H9 (cell line): ENCODE measurements at regions not wholly inside any gene's neighbourhood (a gene's known extent, or its start where the extent isn't known, plus 50 kb on each side); places are given as distances from the start of the nearest gene placed in this dataset.
A peak's percentile ranks its signal among the peaks of the same experiment; 100 is the strongest.

Source experiments
- DNase-seq: peaks from one replicate; pipeline ENCODE4 v3.0.0-alpha.2; 2017
- H2AFZ ChIP-seq: one replicate; pipeline ENCODE4 v1.6.1; 2013; ENCODE audit warnings: mild to moderate bottlenecking, low read length, control low read depth, moderate library complexity
- H2AK5ac ChIP-seq: 2 replicates; pipeline ENCODE4 v1.6.1; 2013; ENCODE audit warnings: low read length, control low read depth, mixed read lengths; ENCODE audit not compliant: insufficient read length
- H2BK120ac ChIP-seq: one replicate; pipeline ENCODE4 v1.6.1; 2013; ENCODE audit warnings: low read depth, mild to moderate bottlenecking, low read length, control low read depth, inconsistent platforms; ENCODE audit not compliant: poor library complexity, severe bottlenecking
- H2BK12ac ChIP-seq: 2 replicates; pipeline ENCODE4 v1.6.1; 2013; ENCODE audit warnings: low read length, control low read depth, mixed read lengths, low read depth; ENCODE audit not compliant: insufficient read length
- H2BK15ac ChIP-seq: 2 replicates; pipeline ENCODE4 v1.6.1; 2013; ENCODE audit warnings: low read depth, low read length, control low read depth
- H2BK20ac ChIP-seq: one replicate; pipeline ENCODE4 v1.6.1; 2013; ENCODE audit warnings: low read depth, mild to moderate bottlenecking, low read length, control low read depth, inconsistent platforms; ENCODE audit not compliant: poor library complexity, severe bottlenecking
- H2BK5ac ChIP-seq: 2 replicates; pipeline ENCODE4 v1.6.1; 2013; ENCODE audit warnings: low read length, control low read depth, mixed read lengths; ENCODE audit not compliant: insufficient read length
- H3K14ac ChIP-seq: 2 replicates; pipeline ENCODE4 v1.6.1; 2013; ENCODE audit warnings: low read length, control low read depth; ENCODE audit not compliant: insufficient read depth
- H3K18ac ChIP-seq: 2 replicates; pipeline ENCODE4 v1.6.1; 2013; ENCODE audit warnings: low read depth, mild to moderate bottlenecking, mixed read lengths, low read length, control low read depth; ENCODE audit not compliant: insufficient read length
- H3K23ac ChIP-seq: 2 replicates; pipeline ENCODE4 v1.6.1; 2013; ENCODE audit warnings: low read length, control low read depth, mixed read lengths, low read depth; ENCODE audit not compliant: insufficient read length
- H3K23me2 ChIP-seq: 2 replicates; pipeline ENCODE4 v1.6.1; 2013; ENCODE audit warnings: low read depth, mild to moderate bottlenecking, mixed read lengths, low read length, control low read depth; ENCODE audit not compliant: insufficient read length, poor library complexity, severe bottlenecking
- H3K27ac ChIP-seq: 2 replicates; pipeline ENCODE4 v1.5.1; 2013; ENCODE audit warnings: low read length, control low read depth, mixed read lengths, low read depth; ENCODE audit not compliant: insufficient read length
- H3K27me3 ChIP-seq: 2 replicates; pipeline ENCODE4 v1.6.1; 2013; ENCODE audit warnings: low read length, control low read depth, inconsistent platforms; ENCODE audit not compliant: insufficient read depth
- H3K4ac ChIP-seq: 2 replicates; pipeline ENCODE4 v1.6.1; 2013; ENCODE audit warnings: low read depth, mild to moderate bottlenecking, control low read depth, inconsistent platforms, low read length, moderate library complexity
- H3K4me1 ChIP-seq: 2 replicates; pipeline ENCODE4 v1.6.1; 2013; ENCODE audit warnings: low read length, control low read depth, inconsistent platforms; ENCODE audit not compliant: insufficient read depth
- H3K4me2 ChIP-seq: 2 replicates; pipeline ENCODE4 v1.6.1; 2013; ENCODE audit warnings: low read length, control low read depth, mixed read lengths; ENCODE audit not compliant: insufficient read length, insufficient read depth
- H3K56ac ChIP-seq: 2 replicates; pipeline ENCODE4 v1.6.1; 2013; ENCODE audit warnings: low read depth, mild to moderate bottlenecking, mixed read lengths, low read length, control low read depth; ENCODE audit not compliant: insufficient read length
- H3K79me1 ChIP-seq: 2 replicates; pipeline ENCODE4 v1.6.1; 2013; ENCODE audit warnings: low read depth, mild to moderate bottlenecking, moderate library complexity, low read length, control low read depth, inconsistent platforms; ENCODE audit not compliant: insufficient read depth, poor library complexity, severe bottlenecking
- H3K79me2 ChIP-seq: 2 replicates; pipeline ENCODE4 v1.6.1; 2013; ENCODE audit warnings: low read length, control low read depth, inconsistent platforms; ENCODE audit not compliant: insufficient read depth
- H3K9ac ChIP-seq: 2 replicates; pipeline ENCODE4 v1.6.1; 2013; ENCODE audit warnings: low read length, control low read depth, mixed read lengths; ENCODE audit not compliant: insufficient read length; ENCODE audit errors: extremely low read depth
- H3K9me3 ChIP-seq: one replicate; pipeline ENCODE4 v1.6.1; 2013; ENCODE audit warnings: low read depth, low read length, inconsistent platforms; ENCODE audit not compliant: control insufficient read depth
- H3T11ph ChIP-seq: one replicate; pipeline ENCODE4 v1.6.1; 2013; ENCODE audit warnings: mild to moderate bottlenecking, low read length, control low read depth, inconsistent platforms
- H4K20me1 ChIP-seq: one replicate; pipeline ENCODE4 v1.6.1; 2013; ENCODE audit not compliant: control insufficient read depth, insufficient read length, insufficient read depth
- H4K5ac ChIP-seq: 2 replicates; pipeline ENCODE4 v1.6.1; 2013; ENCODE audit warnings: low read depth, mild to moderate bottlenecking, mixed read lengths, low read length, control low read depth; ENCODE audit not compliant: insufficient read length
- H4K8ac ChIP-seq: replicated peaks from 2 replicates; pipeline ENCODE4 v1.6.1; 2013; ENCODE audit warnings: low read length, control low read depth, mixed read lengths, low read depth; ENCODE audit not compliant: insufficient read length
- H4K91ac ChIP-seq: 2 replicates; pipeline ENCODE4 v1.6.1; 2013; ENCODE audit warnings: low read depth, mild to moderate bottlenecking, moderate library complexity, mixed read lengths, low read length, control low read depth; ENCODE audit not compliant: insufficient read length
- H3K27ac Mint-ChIP-seq, 3 experiments: 2 replicates in 2 of 3; 3 replicates in 1 of 3; pipeline ENCODE4 v1.8.0; 2020 to 2021; ENCODE audit warnings: mixed read lengths in 3 of 3, mild to moderate bottlenecking in 1 of 3, moderate library complexity in 1 of 3
- H3K27me3 Mint-ChIP-seq: 2 replicates; pipeline ENCODE4 v1.8.0; 2021; ENCODE audit warnings: low read depth, mild to moderate bottlenecking, moderate library complexity, mixed read lengths
- H3K36me3 Mint-ChIP-seq, 3 experiments: 2 replicates in 2 of 3; 3 replicates in 1 of 3; pipeline ENCODE4 v1.8.0; 2020 to 2021; ENCODE audit warnings: low read depth in 3 of 3, mixed read lengths in 3 of 3; ENCODE audit not compliant: insufficient read depth in 1 of 3
- H3K4me1 Mint-ChIP-seq, 2 experiments: 2 replicates each; pipeline ENCODE4 v1.8.0; 2020; ENCODE audit warnings: mixed read lengths in 2 of 2
- H3K4me3 Mint-ChIP-seq, 2 experiments: 2 replicates in 1 of 2; 3 replicates in 1 of 2; pipeline ENCODE4 v1.8.0; 2020 to 2021; ENCODE audit warnings: mild to moderate bottlenecking in 2 of 2, mixed read lengths in 2 of 2, moderate library complexity in 1 of 2
- H3K9me3 Mint-ChIP-seq, 2 experiments: 2 replicates in 1 of 2; 3 replicates in 1 of 2; pipeline ENCODE4 v1.8.0; 2020; ENCODE audit warnings: mild to moderate bottlenecking in 2 of 2, mixed read lengths in 2 of 2, moderate library complexity in 1 of 2
- WGBS: extraction: QIAGEN DNeasy Blood & Tissue Kit; methylation state at CpG from one replicate; pipeline ENCODE4 v1.1.7; 2013; ENCODE audit warnings: missing lambda C conversion rate, low lambda C conversion rate, mixed read lengths; ENCODE audit not compliant: insufficient read length; ENCODE audit errors: extremely low coverage; 5-methylcytosine and 5-hydroxymethylcytosine counted together
- TF ChIP-seq, protein P1 (sequence below): fragments of 200-600 bp; sonication (generic); conservative IDR thresholded peaks from 3 replicates; pipeline ENCODE4 v1.8.0; 2021; ENCODE audit warnings: antibody characterized with exemption, mild to moderate bottlenecking

DNA sequence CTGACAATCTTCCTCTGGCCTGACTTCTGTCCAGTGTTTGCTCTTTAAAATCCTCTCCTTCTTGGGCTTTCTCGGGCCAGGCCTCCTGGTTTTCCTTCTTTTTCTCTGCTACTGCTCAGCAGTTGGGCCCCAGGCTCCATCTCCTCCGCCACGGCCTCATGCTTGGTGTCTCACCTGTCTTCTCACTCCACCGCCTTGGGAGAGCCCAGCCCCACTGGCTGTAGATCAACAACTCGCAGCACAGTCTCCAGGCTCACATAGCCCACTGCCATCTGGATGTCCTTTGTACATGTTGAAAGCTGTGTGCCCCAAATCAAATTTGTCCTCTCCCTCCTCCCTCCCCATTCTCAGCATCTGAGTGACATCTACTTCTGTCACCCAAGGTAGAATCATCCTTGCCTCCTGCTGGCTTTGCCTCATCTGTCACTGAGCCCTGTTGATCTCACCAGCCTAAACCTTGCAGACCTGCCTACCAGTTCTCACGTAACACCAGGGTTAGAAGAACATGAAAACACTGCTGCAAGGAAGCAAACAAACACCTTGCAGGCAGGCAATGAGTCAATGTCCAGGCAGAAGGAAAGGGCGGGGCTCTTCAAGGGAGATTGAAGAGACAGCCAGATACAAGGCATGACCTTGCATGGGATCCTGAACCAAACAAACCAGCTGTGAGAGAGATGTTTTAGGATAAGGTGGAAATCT, 103.2 kb upstream of the SMURF2 start:
- no peak overlapping the region for H2AFZ ChIP-seq
- no peak overlapping the region for H3K56ac ChIP-seq
- no peaks in the 10 kb centered on the region for H3K4me1 ChIP-seq
- H4K91ac ChIP-seq = no peak overlapping the region
- H2BK15ac ChIP-seq = no peak overlapping the region
- no peak overlapping the region for H3K4me3 Mint-ChIP-seq
- no peaks in the 10 kb centered on the region for H3K23me2 ChIP-seq
- H3K9ac ChIP-seq = no peak overlapping the region
- no peaks in the 10 kb centered on the region for H3K79me1 ChIP-seq
- no peaks in the 10 kb centered on the region for H4K20me1 ChIP-seq
- no peak overlapping the region for H3K4me2 ChIP-seq
- no CpG with 5 or more reads among the region's 7 CpGs for WGBS
- H3K36me3 Mint-ChIP-seq = peaks cover 0 to 4% (median 3%) of the 10 kb centered on the region in 3 experiments; a peak in 5 of 7 replicates
- H2AK5ac ChIP-seq = no peak overlapping the region
- no peak overlapping the region for H3K18ac ChIP-seq
- DNase-seq = no peak
- H4K5ac ChIP-seq = no peak overlapping the region
- H3K4ac ChIP-seq = no peak overlapping the region
- H3K27ac Mint-ChIP-seq = peak overlapping the region in 2 of 3 experiments; percentile 24 to 67; a peak in 2 of 7 replicates
- no peaks in the 10 kb centered on the region for H3K9me3 Mint-ChIP-seq
- no peak overlapping the region for H3K23ac ChIP-seq
- H3K9me3 ChIP-seq = no peaks in the 10 kb centered on the region
- H3K4me1 Mint-ChIP-seq = no peaks in the 10 kb centered on the region
- no peaks in the 10 kb centered on the region for H3K27me3 Mint-ChIP-seq
- no peak overlapping the region for H3K27ac ChIP-seq
- no peaks in the 10 kb centered on the region for H3K27me3 ChIP-seq
- H4K8ac ChIP-seq = no peak overlapping the region
- H3K14ac ChIP-seq = no peak overlapping the region
- no peak overlapping the region for H3T11ph ChIP-seq
- TF ChIP-seq, protein P1, sequence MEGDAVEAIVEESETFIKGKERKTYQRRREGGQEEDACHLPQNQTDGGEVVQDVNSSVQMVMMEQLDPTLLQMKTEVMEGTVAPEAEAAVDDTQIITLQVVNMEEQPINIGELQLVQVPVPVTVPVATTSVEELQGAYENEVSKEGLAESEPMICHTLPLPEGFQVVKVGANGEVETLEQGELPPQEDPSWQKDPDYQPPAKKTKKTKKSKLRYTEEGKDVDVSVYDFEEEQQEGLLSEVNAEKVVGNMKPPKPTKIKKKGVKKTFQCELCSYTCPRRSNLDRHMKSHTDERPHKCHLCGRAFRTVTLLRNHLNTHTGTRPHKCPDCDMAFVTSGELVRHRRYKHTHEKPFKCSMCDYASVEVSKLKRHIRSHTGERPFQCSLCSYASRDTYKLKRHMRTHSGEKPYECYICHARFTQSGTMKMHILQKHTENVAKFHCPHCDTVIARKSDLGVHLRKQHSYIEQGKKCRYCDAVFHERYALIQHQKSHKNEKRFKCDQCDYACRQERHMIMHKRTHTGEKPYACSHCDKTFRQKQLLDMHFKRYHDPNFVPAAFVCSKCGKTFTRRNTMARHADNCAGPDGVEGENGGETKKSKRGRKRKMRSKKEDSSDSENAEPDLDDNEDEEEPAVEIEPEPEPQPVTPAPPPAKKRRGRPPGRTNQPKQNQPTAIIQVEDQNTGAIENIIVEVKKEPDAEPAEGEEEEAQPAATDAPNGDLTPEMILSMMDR = no peak
- H3K79me2 ChIP-seq = no peaks in the 10 kb centered on the region
- H2BK5ac ChIP-seq = no peak overlapping the region
- no peak overlapping the region for H2BK120ac ChIP-seq
- H2BK12ac ChIP-seq = no peak overlapping the region
- no peak overlapping the region for H2BK20ac ChIP-seq
